ENCODE measurements at regions not wholly inside any gene's neighbourhood (a gene's known extent, or its start where the extent isn't known, plus 50 kb on each side); places are given as distances from the start of the nearest gene placed in this dataset.

- TF ChIP-seq CEBPB (IDR thresholded peaks at IDR 0.05) (no peak), NFIC (IDR thresholded peaks at IDR 0.05) (peak; percentile 29; the same call in 1 of the 2 replicates), FOXM1 (IDR thresholded peaks at IDR 0.05; ENCODE audit: borderline replicate concordance, low read depth) (no peak)
These were observed 59.7 kb upstream of the NAP1L1 start for GRCh38 chr12:76144245-76144549.

GRCh38 chr12:76143343-76144244, 59.1 kb upstream of the NAP1L1 start:
- TF ChIP-seq EGR1 (IDR thresholded peaks at IDR 0.05) (no peak), YY1 (IDR thresholded peaks at IDR 0.05; ENCODE audit: low read depth) (no peak), USF1 (IDR thresholded peaks at IDR 0.05) (no peak), ZBTB7A (IDR thresholded peaks at IDR 0.05; ENCODE audit: low read depth) (no peak), RAD21 (IDR thresholded peaks at IDR 0.05; ENCODE audit: low read depth) (no peak), CREB1 (IDR thresholded peaks at IDR 0.05; ENCODE audit: low read depth) (no peak), TCF12 (IDR thresholded peaks at IDR 0.05; ENCODE audit: low read depth) (no peak), REST (IDR thresholded peaks at IDR 0.05; ENCODE audit: low read depth) (no peak), NFIC (IDR thresholded peaks at IDR 0.05) (no peak), FOXM1 (IDR thresholded peaks at IDR 0.05; ENCODE audit: borderline replicate concordance, low read depth) (no peak)
- TF ChIP-seq, protein P1, sequence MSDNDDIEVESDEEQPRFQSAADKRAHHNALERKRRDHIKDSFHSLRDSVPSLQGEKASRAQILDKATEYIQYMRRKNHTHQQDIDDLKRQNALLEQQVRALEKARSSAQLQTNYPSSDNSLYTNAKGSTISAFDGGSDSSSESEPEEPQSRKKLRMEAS (IDR thresholded peaks at IDR 0.05), result no peak

DNA sequence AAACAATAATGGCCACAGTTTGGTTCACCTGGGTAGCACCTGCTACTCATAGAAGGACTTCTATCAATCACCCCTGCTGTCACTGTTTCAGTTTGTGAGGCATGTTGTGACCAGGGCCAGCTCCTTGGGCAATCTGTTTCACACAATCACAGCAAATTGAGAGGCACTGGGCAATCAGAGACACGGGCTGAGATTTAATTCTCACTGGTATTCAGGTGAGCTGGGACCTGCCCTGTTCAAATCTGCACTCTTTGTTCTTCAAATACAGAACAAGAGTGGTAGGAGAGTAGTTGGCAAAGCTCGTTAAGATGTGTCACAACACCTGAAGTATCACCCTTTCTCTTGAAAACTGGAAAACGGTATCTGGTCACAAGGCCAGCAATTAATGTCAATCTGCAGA, 57.8 kb upstream of the NAP1L1 start:
- TF ChIP-seq ZBTB7A (IDR thresholded peaks at IDR 0.05; ENCODE audit: low read depth), result no peak
- TF ChIP-seq TAF1 (IDR thresholded peaks at IDR 0.05; ENCODE audit: low read depth), result no peak
- no peak for TF ChIP-seq TEAD4 (IDR thresholded peaks at IDR 0.05)
- no peak for TF ChIP-seq USF1 (IDR thresholded peaks at IDR 0.05)
- TF ChIP-seq REST (IDR thresholded peaks at IDR 0.05; ENCODE audit: low read depth), result no peak
- no peak for TF ChIP-seq CREB1 (IDR thresholded peaks at IDR 0.05; ENCODE audit: low read depth)

DNA sequence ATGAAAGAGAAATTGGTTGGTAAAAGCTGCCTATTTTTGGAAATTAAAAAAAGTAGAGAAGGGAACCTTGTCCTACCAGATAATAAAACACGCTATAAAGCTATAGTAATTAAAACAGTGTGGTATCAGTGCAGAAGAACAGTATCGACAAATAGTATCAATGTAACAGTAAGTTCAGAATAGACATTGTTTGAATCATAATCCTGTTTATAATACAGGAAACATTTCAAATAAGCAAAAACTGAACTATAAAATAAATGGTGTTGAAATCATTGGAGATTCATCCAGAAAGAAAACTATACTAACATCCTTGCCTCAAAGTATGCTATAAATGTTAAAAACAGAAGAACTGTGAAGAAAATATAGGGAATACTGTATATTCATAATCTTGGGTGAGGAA, 54.2 kb upstream of the NAP1L1 start:
- no peak for TF ChIP-seq TAF1 (IDR thresholded peaks at IDR 0.05; ENCODE audit: low read depth)
- no peak for TF ChIP-seq REST (IDR thresholded peaks at IDR 0.05; ENCODE audit: low read depth)
- no peak for TF ChIP-seq YY1 (IDR thresholded peaks at IDR 0.05; ENCODE audit: low read depth)
- TF ChIP-seq RAD21 (IDR thresholded peaks at IDR 0.05; ENCODE audit: low read depth), result no peak
- no peak for TF ChIP-seq FOXM1 (IDR thresholded peaks at IDR 0.05; ENCODE audit: borderline replicate concordance, low read depth)
- TF ChIP-seq, protein P1 (IDR thresholded peaks at IDR 0.05), result no peak

- TF ChIP-seq TAF1 (IDR thresholded peaks at IDR 0.05; ENCODE audit: low read depth), result no peak
- no peak for TF ChIP-seq TCF12 (IDR thresholded peaks at IDR 0.05; ENCODE audit: low read depth)
- TF ChIP-seq REST (IDR thresholded peaks at IDR 0.05; ENCODE audit: low read depth), result no peak
- TF ChIP-seq EGR1 (IDR thresholded peaks at IDR 0.05), result no peak
- TF ChIP-seq ZBTB7A (IDR thresholded peaks at IDR 0.05; ENCODE audit: low read depth), result no peak
- no peak for TF ChIP-seq EP300 (IDR thresholded peaks at IDR 0.05; ENCODE audit: borderline replicate concordance)
- no peak for TF ChIP-seq USF1 (IDR thresholded peaks at IDR 0.05)
- TF ChIP-seq YY1 (IDR thresholded peaks at IDR 0.05; ENCODE audit: low read depth), result no peak
- TF ChIP-seq CREB1 (IDR thresholded peaks at IDR 0.05; ENCODE audit: low read depth), result no peak
- TF ChIP-seq CEBPB (IDR thresholded peaks at IDR 0.05), result no peak
- TF ChIP-seq FOXM1 (IDR thresholded peaks at IDR 0.05; ENCODE audit: borderline replicate concordance, low read depth), result no peak
- no peak for TF ChIP-seq RAD21 (IDR thresholded peaks at IDR 0.05; ENCODE audit: low read depth)
- no peak for TF ChIP-seq NFIC (IDR thresholded peaks at IDR 0.05)
- TF ChIP-seq TEAD4 (IDR thresholded peaks at IDR 0.05), result no peak
- TF ChIP-seq, protein P1 (IDR thresholded peaks at IDR 0.05), result no peak
These were observed 53.1 kb upstream of the NAP1L1 start for GRCh38 chr12:76137606-76138005.
